ENCODE measurements at regions not wholly inside any gene's neighbourhood (a gene's known extent, or its start where the extent isn't known, plus 50 kb on each side); places are given as distances from the start of the nearest gene placed in this dataset.

DNA sequence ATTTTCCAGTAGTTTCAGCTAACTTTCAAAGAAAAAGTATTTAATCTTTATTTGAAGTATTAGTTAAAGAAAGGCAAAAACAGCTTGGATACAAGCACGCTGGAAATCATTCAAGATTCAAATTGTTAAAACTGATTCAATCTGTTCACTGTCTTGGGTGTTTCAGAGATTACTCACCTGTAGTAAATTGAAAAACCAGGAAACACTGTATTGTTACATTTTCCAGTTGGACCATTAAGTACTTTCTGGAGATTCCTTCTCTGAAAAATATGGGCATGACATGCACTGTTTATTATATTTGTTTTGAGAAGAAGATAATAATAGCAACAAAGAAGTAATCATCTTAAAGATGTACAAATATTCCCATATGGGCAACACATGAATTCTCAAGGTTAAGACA is 196.1 kb downstream of the UBE2E3 start:
- no peak overlapping the region for H2BK15ac ChIP-seq (ENCODE audit: low read depth, low read length)
- H3K18ac ChIP-seq (ENCODE audit: low read depth, low read length) = no peak overlapping the region
- H3K23ac ChIP-seq (ENCODE audit: low read depth, low read length) = no peak overlapping the region
- H3K79me1 ChIP-seq (ENCODE audit: low read depth in 1 of 2, low read length in 2 of 2) = no peaks in the 10 kb centered on the region
- in situ Hi-C loops (cut with MboI; ENCODE audit: low sequenced_read_pairs) (no loop called here), intact Hi-C loops (cut with micrococcal nuclease) (no loop called here), dilution Hi-C loops (cut with HindIII; ENCODE audit: low sequenced_read_pairs, unreplicated experiment) (no loop called here)
- H4K5ac ChIP-seq (ENCODE audit: low read depth, low read length) = no peak overlapping the region
- TF ChIP-seq CEBPB (IDR thresholded peaks at IDR 0.05; ENCODE audit: low read depth, low read length) (no peak), POLR2A (IDR thresholded peaks at IDR 0.05; ENCODE audit: low read depth, low read length) (no peak), MAZ (IDR thresholded peaks at IDR 0.05; ENCODE audit: borderline replicate concordance, low read depth, low read length) (no peak), MAFK (IDR thresholded peaks at IDR 0.05; ENCODE audit: low read depth, low read length) (no peak), USF2 (IDR thresholded peaks at IDR 0.05; ENCODE audit: low read depth, low read length) (no peak)
- TF ChIP-seq, protein P1, sequence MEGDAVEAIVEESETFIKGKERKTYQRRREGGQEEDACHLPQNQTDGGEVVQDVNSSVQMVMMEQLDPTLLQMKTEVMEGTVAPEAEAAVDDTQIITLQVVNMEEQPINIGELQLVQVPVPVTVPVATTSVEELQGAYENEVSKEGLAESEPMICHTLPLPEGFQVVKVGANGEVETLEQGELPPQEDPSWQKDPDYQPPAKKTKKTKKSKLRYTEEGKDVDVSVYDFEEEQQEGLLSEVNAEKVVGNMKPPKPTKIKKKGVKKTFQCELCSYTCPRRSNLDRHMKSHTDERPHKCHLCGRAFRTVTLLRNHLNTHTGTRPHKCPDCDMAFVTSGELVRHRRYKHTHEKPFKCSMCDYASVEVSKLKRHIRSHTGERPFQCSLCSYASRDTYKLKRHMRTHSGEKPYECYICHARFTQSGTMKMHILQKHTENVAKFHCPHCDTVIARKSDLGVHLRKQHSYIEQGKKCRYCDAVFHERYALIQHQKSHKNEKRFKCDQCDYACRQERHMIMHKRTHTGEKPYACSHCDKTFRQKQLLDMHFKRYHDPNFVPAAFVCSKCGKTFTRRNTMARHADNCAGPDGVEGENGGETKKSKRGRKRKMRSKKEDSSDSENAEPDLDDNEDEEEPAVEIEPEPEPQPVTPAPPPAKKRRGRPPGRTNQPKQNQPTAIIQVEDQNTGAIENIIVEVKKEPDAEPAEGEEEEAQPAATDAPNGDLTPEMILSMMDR (conservative IDR thresholded peaks at IDR 0.05; ENCODE audit: low read depth, low read length) = no peak
- ChIA-PET CTCF (interaction anchor here (0.6 kb wide), 1 partner anchor 959 kb away, joined by 3 read pairs; no protein-coding TSS in a partner anchor), POLR2A (ENCODE audit: unreplicated experiment) (no interaction called here)
- no peak overlapping the region for H2BK20ac ChIP-seq (ENCODE audit: low read depth, low read length)
- 80% methylated on average over 1 of the region's 1 CpG; no CpG with 5 or more reads in 1 of the 2 experiments for WGBS, 2 experiments (ENCODE audit: extremely low coverage in 2 of 2, insufficient read length in 1 of 2)
- no peak overlapping the region for H3K4me2 ChIP-seq (ENCODE audit: low read depth, low read length)
- H2BK120ac ChIP-seq (ENCODE audit: low read depth, low read length) = no peak overlapping the region
- H3K9me3 ChIP-seq (ENCODE audit: control insufficient read depth, insufficient read depth, low read length) = no peaks in the 10 kb centered on the region
- no peak overlapping the region for H2AK5ac ChIP-seq (ENCODE audit: low read depth, low read length)
- no peak overlapping the region for H3K4me3 ChIP-seq (ENCODE audit: insufficient read depth, low read depth, low read length)
- H2AK9ac ChIP-seq (replicated peaks; ENCODE audit: low read depth, low read length, poor library complexity) = no peak overlapping the region
- H4K8ac ChIP-seq (ENCODE audit: low read depth in 2 of 2, low read length in 2 of 2) = no peak overlapping the region
- H3K9me1 ChIP-seq (ENCODE audit: insufficient read depth, low read length) = no peaks in the 10 kb centered on the region
- H3K9ac ChIP-seq (ENCODE audit: low read depth, low read length) = no peak overlapping the region
- H4K91ac ChIP-seq (ENCODE audit: insufficient read depth, low read depth, low read length) = no peak overlapping the region
- H4K20me1 ChIP-seq (ENCODE audit: insufficient read depth, low read length) = no peaks in the 10 kb centered on the region
- no peak overlapping the region for H2BK5ac ChIP-seq (ENCODE audit: low read depth, low read length, poor library complexity, severe bottlenecking)
- DNase-seq = no peak
- no TSS peak for BruUV-seq (replicated peaks)
- no peak overlapping the region for H2AFZ ChIP-seq (replicated peaks; ENCODE audit: low read length, poor library complexity)
- H3K14ac ChIP-seq (replicated peaks; ENCODE audit: low read depth, low read length) = no peak overlapping the region
- H3K27me3 ChIP-seq (ENCODE audit: control insufficient read depth, insufficient read depth, low read length) = no peaks in the 10 kb centered on the region
- ATAC-seq (ENCODE audit: low read depth) = no peak
- no peak overlapping the region for H3K27ac ChIP-seq (ENCODE audit: insufficient read depth, low read length)
- no peak overlapping the region for H3K4ac ChIP-seq (ENCODE audit: low read depth, low read length)
- peaks cover 2% of the 10 kb centered on the region; the same call in 1 of the 2 replicates for H3K4me1 ChIP-seq (ENCODE audit: control insufficient read depth, insufficient read depth, low read length)
- no peaks in the 10 kb centered on the region for H3K36me3 ChIP-seq (ENCODE audit: control insufficient read depth, insufficient read depth, low read length)
- H3K56ac ChIP-seq (ENCODE audit: extremely low read depth, insufficient read depth, low read length) = no peak overlapping the region
